PC-9 (cell line): ENCODE measurements at regions not wholly inside any gene's neighbourhood (a gene's known extent, or its start where the extent isn't known, plus 50 kb on each side); places are given as distances from the start of the nearest gene placed in this dataset.

ENCODE experiments used
- BruUV-seq: library from RNA; stranded (reverse); fragments of 400-500 nt; replicated peaks from 2 replicates; lab custom pipeline; 2021; lab: Mats Ljungman, UMichigan
- CTCF ChIA-PET: fragments of 300-600 bp; sonication (Branson Sonifier 250); formaldehyde crosslinking; loops from one replicate; lab custom pipeline; 2022; ENCODE audit warnings: antibody characterized with exemption; lab: Charles Lee
- POLR2A ChIA-PET: fragments of 300-600 bp; sonication (Branson Sonifier 250); formaldehyde crosslinking; loops from one replicate; lab custom pipeline; 2022; ENCODE audit warnings: antibody characterized with exemption; ENCODE audit not compliant: unreplicated experiment; lab: Charles Lee
- DNase-seq, 2 experiments: peaks; one replicate each; pipeline versions ENCODE4 v3.0.0 to v3.0.0-alpha.2; 2015 to 2022; ENCODE audit warnings: mixed read lengths in 1 of 2
- H2AFZ ChIP-seq: fragments of 200-600 bp; sonication (generic); 2 replicates; pipeline ENCODE4 v1.8.1; 2017; ENCODE audit warnings: antibody characterized with exemption
- H3F3A ChIP-seq: fragments of 200-600 bp; sonication (generic); 2 replicates; pipeline ENCODE4 v1.8.1; 2017; ENCODE audit warnings: antibody characterized with exemption, mild to moderate bottlenecking, low read depth; ENCODE audit not compliant: insufficient read depth
- H3K27ac ChIP-seq: fragments of 200-600 bp; sonication (generic); 2 replicates; pipeline ENCODE4 v1.6.1; 2016; ENCODE audit warnings: mixed run types
- H3K27me3 ChIP-seq: fragments of 200-600 bp; sonication (generic); 2 replicates; pipeline ENCODE4 v1.6.1; 2016; ENCODE audit warnings: low read depth, mixed run types; ENCODE audit not compliant: insufficient read depth
- H3K36me3 ChIP-seq: fragments of 200-600 bp; sonication (generic); 2 replicates; pipeline ENCODE4 v1.6.1; 2016; ENCODE audit warnings: low read depth, mixed run types
- H3K4me1 ChIP-seq: fragments of 200-600 bp; sonication (generic); replicated peaks from 2 replicates; pipeline ENCODE4 v1.6.1; 2016; ENCODE audit warnings: mixed run types; ENCODE audit not compliant: insufficient read depth
- H3K4me2 ChIP-seq: fragments of 200-600 bp; sonication (generic); 2 replicates; pipeline ENCODE4 v1.6.1; 2017; ENCODE audit warnings: mixed run types
- H3K4me3 ChIP-seq: fragments of 200-600 bp; sonication (generic); 2 replicates; pipeline ENCODE4 v1.6.1; 2016; ENCODE audit warnings: mixed run types
- H3K79me2 ChIP-seq: fragments of 200-600 bp; sonication (generic); 2 replicates; pipeline ENCODE4 v1.6.1; 2017; ENCODE audit warnings: low read depth, mixed run types
- H3K9me2 ChIP-seq: fragments of 200-600 bp; sonication (generic); 2 replicates; pipeline ENCODE4 v1.8.1; 2017; ENCODE audit warnings: mild to moderate bottlenecking; ENCODE audit not compliant: insufficient read depth
- H3K9me3 ChIP-seq: fragments of 200-600 bp; sonication (generic); 2 replicates; pipeline ENCODE4 v1.8.1; 2016; ENCODE audit warnings: low read depth; ENCODE audit not compliant: insufficient read depth
- H4K20me1 ChIP-seq: fragments of 200-600 bp; sonication (generic); 2 replicates; pipeline ENCODE4 v1.8.1; 2017; ENCODE audit not compliant: insufficient read depth
- EZH2 ChIP-seq: fragments of 200-600 bp; sonication (generic); IDR thresholded peaks from 2 replicates; pipeline ENCODE4 v1.8.0; 2017; ENCODE audit warnings: antibody characterized with exemption, low read depth
- intact Hi-C: fragments of 100-400 bp; cut with micrococcal nuclease; formaldehyde crosslinking; loops from one replicate; pipeline ENCODE4 v1.10.0; 2022; ENCODE audit not compliant: unreplicated experiment
- TF ChIP-seq, protein P1 (sequence below): fragments of 200-600 bp; sonication (generic); conservative IDR thresholded peaks from 2 replicates; pipeline ENCODE4 v1.6.1; 2017; ENCODE audit warnings: mixed run types, antibody characterized with exemption, mild to moderate bottlenecking, moderate library complexity

- BruUV-seq: no TSS peak
- Histone ChIP-seq H3K27me3 (no peaks in the 10 kb centered on the region), H3K4me2 (no peak overlapping the region), H4K20me1 (no peaks in the 10 kb centered on the region), H3K4me1 (no peaks in the 10 kb centered on the region), H3K4me3 (no peak overlapping the region), H3K9me3 (no peaks in the 10 kb centered on the region), H3K9me2 (no peaks in the 10 kb centered on the region), H3K27ac (no peak overlapping the region), H3F3A (no peaks in the 10 kb centered on the region; the same call in 1 of the 2 replicates), H2AFZ (no peak overlapping the region), H3K36me3 (no peaks in the 10 kb centered on the region), H3K79me2 (no peaks in the 10 kb centered on the region)
- intact Hi-C loops: no loop called here
- DNase-seq: no peak
- TF ChIP-seq, protein P1, sequence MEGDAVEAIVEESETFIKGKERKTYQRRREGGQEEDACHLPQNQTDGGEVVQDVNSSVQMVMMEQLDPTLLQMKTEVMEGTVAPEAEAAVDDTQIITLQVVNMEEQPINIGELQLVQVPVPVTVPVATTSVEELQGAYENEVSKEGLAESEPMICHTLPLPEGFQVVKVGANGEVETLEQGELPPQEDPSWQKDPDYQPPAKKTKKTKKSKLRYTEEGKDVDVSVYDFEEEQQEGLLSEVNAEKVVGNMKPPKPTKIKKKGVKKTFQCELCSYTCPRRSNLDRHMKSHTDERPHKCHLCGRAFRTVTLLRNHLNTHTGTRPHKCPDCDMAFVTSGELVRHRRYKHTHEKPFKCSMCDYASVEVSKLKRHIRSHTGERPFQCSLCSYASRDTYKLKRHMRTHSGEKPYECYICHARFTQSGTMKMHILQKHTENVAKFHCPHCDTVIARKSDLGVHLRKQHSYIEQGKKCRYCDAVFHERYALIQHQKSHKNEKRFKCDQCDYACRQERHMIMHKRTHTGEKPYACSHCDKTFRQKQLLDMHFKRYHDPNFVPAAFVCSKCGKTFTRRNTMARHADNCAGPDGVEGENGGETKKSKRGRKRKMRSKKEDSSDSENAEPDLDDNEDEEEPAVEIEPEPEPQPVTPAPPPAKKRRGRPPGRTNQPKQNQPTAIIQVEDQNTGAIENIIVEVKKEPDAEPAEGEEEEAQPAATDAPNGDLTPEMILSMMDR: no peak
- TF ChIP-seq EZH2: no peak
- ChIA-PET POLR2A (no interaction called here), CTCF (no interaction called here)
Measured at GRCh38 chr4:30917946-30918345, 197.8 kb downstream of the PCDH7 start.

DNA sequence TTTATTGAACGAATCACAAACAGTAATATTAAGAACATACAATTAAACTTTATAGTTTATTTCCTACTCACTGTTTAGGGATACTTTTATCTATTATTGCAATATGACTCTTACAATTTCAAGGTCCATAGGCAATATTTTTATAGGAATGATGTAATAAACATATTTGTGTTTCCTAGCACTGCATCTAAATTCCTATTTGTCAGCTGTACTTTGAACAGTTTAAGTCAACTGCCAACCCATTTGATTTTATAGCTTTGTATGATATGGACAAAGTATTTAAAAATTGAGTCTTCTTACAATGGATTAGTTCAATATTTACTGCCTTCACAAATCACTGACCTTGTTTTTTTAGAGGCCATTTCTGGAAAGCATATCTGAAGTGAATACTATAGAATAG, 199.3 kb downstream of the PCDH7 start:
- Histone ChIP-seq H3K9me3 (no peaks in the 10 kb centered on the region), H3K4me2 (no peak overlapping the region), H4K20me1 (no peaks in the 10 kb centered on the region), H2AFZ (no peak overlapping the region), H3K9me2 (no peaks in the 10 kb centered on the region), H3K79me2 (no peaks in the 10 kb centered on the region), H3K27me3 (no peaks in the 10 kb centered on the region), H3F3A (no peaks in the 10 kb centered on the region; the same call in 1 of the 2 replicates), H3K27ac (no peak overlapping the region), H3K36me3 (no peaks in the 10 kb centered on the region), H3K4me3 (no peak overlapping the region), H3K4me1 (no peaks in the 10 kb centered on the region)
- intact Hi-C loops: no loop called here
- BruUV-seq: no TSS peak
- DNase-seq: no peak
- no peak for TF ChIP-seq EZH2
- TF ChIP-seq, protein P1: no peak
- ChIA-PET CTCF (no interaction called here), POLR2A (no interaction called here)

DNA sequence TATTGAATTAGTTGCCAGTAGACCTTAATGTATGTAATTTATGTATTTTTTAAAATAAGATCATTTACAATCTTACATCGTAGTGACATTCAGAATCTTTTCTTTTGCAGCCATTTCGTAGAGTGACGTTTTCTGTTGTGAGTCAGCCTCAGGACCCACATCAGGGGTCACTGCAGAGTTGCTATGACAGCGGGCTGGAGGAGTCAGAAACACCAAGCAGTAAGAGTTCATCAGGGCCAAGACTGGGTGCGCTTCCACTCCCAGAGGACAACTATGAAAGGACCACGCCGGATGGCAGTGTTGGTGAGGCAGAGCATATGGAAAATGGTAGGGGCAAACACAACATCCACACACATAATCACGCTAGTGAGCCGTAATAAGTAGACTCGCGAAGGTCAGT, 199.9 kb downstream of the PCDH7 start:
- BruUV-seq: no TSS peak
- Histone ChIP-seq H3K4me1 (no peaks in the 10 kb centered on the region), H3F3A (no peaks in the 10 kb centered on the region; the same call in 1 of the 2 replicates), H3K9me2 (no peaks in the 10 kb centered on the region), H3K27ac (no peak overlapping the region), H3K4me3 (no peak overlapping the region), H3K9me3 (no peaks in the 10 kb centered on the region), H3K79me2 (no peaks in the 10 kb centered on the region), H3K4me2 (no peak overlapping the region), H2AFZ (no peak overlapping the region), H3K27me3 (no peaks in the 10 kb centered on the region), H4K20me1 (no peaks in the 10 kb centered on the region), H3K36me3 (no peaks in the 10 kb centered on the region)
- ChIA-PET CTCF (no interaction called here), POLR2A (no interaction called here)
- intact Hi-C loops: no loop called here
- TF ChIP-seq, protein P1: no peak
- TF ChIP-seq EZH2: no peak
- no peak for DNase-seq
